H1 (cell line): ENCODE measurements at regions not wholly inside any gene's neighbourhood (a gene's known extent, or its start where the extent isn't known, plus 50 kb on each side); places are given as distances from the start of the nearest gene placed in this dataset.
"Not testable (repeated sequence)": the region's sequence is repeated elsewhere in the genome, so short reads cannot be mapped to it uniquely, and the experiment has no call there.

Source experiments
- CTCF ChIA-PET: fragments of 300-600 bp; sonication (Branson Sonifier 250); formaldehyde crosslinking; loops from one replicate; lab custom pipeline; 2021; ENCODE audit not compliant: partially characterized antibody; lab: Charles Lee
- POLR2A ChIA-PET: fragments of 300-600 bp; sonication (Branson Sonifier 250); formaldehyde crosslinking; loops from one replicate; lab custom pipeline; 2021; ENCODE audit warnings: inconsistent platforms; ENCODE audit not compliant: partially characterized antibody; lab: Charles Lee
- DNase-seq, 2 experiments: peaks; one replicate each; pipeline versions ENCODE4 v3.0.0 to v3.0.0-alpha.2; 2010 to 2022; ENCODE audit warnings: low spot score in 2 of 2, low read depth in 1 of 2, mixed read lengths in 1 of 2
- FAIRE-seq: peaks from 2 replicates; lab custom pipeline; 2011; peaks lifted over from hg19 to GRCh38; lab: Jason Lieb, UNC
- H2AFZ ChIP-seq: 2 replicates; pipeline ENCODE4 v1.8.1; 2012; ENCODE audit warnings: low read length, inconsistent platforms
- H2AK5ac ChIP-seq: 2 replicates; pipeline ENCODE4 v1.6.1; 2013; ENCODE audit warnings: low read depth, low read length
- H2BK120ac ChIP-seq: replicated peaks from 2 replicates; pipeline ENCODE3; 2013; ENCODE audit warnings: low read depth, low read length, inconsistent platforms
- H2BK12ac ChIP-seq: 2 replicates; pipeline ENCODE4 v1.6.1; 2013; ENCODE audit warnings: low read depth, low read length
- H2BK15ac ChIP-seq: 2 replicates; pipeline ENCODE4 v1.6.1; 2013; ENCODE audit warnings: low read length
- H2BK20ac ChIP-seq: 2 replicates; pipeline ENCODE4 v1.6.1; 2013; ENCODE audit warnings: low read length
- H2BK5ac ChIP-seq: 2 replicates; pipeline ENCODE4 v1.6.1; 2013; ENCODE audit warnings: low read depth, low read length
- H3K14ac ChIP-seq: 2 replicates; pipeline ENCODE4 v1.6.1; 2013; ENCODE audit warnings: inconsistent platforms; ENCODE audit not compliant: insufficient read length
- H3K18ac ChIP-seq: 2 replicates; pipeline ENCODE4 v1.6.1; 2013; ENCODE audit warnings: low read length; ENCODE audit errors: extremely low read depth
- H3K23ac ChIP-seq: 2 replicates; pipeline ENCODE4 v1.6.1; 2013; ENCODE audit warnings: inconsistent platforms; ENCODE audit not compliant: insufficient read length
- H3K23me2 ChIP-seq: 2 replicates; pipeline ENCODE4 v1.6.1; 2013; ENCODE audit warnings: low read depth, low read length
- H3K27ac ChIP-seq: 2 replicates; pipeline ENCODE4 v1.6.1; 2011; ENCODE audit warnings: low read depth, low read length, inconsistent platforms
- H3K27me3 ChIP-seq, 4 experiments: replicated peaks in 1 of 4; 1 replicate in 1 of 4; 2 replicates in 3 of 4; pipeline versions ENCODE4 v1.6.1 to v1.8.1; 2011 to 2013; ENCODE audit warnings: low read length in 3 of 4, mild to moderate bottlenecking in 3 of 4, inconsistent platforms in 2 of 4, mixed read lengths in 2 of 4, moderate library complexity in 1 of 4; ENCODE audit not compliant: control insufficient read depth in 3 of 4, insufficient read depth in 3 of 4; ENCODE audit errors: extremely low read depth in 1 of 4
- H3K36me3 ChIP-seq, 4 experiments: 2 replicates each; pipeline versions ENCODE4 v1.6.1 to v1.8.1; 2011 to 2013; ENCODE audit warnings: mild to moderate bottlenecking in 4 of 4, low read length in 3 of 4, moderate library complexity in 2 of 4, control low read depth in 1 of 4, inconsistent platforms in 1 of 4; ENCODE audit not compliant: insufficient read depth in 4 of 4, control insufficient read depth in 2 of 4
- H3K4ac ChIP-seq: replicated peaks from 2 replicates; pipeline ENCODE3; 2013; ENCODE audit warnings: low read length, low read depth, mixed read lengths, inconsistent platforms; ENCODE audit not compliant: insufficient read length
- H3K4me1 ChIP-seq, 4 experiments: replicated peaks in 1 of 4; 1 replicate in 1 of 4; 2 replicates in 3 of 4; pipeline versions ENCODE4 v1.6.1 to v1.8.1; 2011 to 2013; ENCODE audit warnings: low read length in 3 of 4, inconsistent platforms in 2 of 4, mixed read lengths in 1 of 4; ENCODE audit not compliant: insufficient read depth in 4 of 4, control insufficient read depth in 3 of 4
- H3K4me2 ChIP-seq, 2 experiments: 2 replicates each; pipeline versions ENCODE4 v1.6.1 to v1.8.1; 2011 to 2013; ENCODE audit warnings: low read depth in 2 of 2, low read length in 2 of 2, control low read depth in 1 of 2, inconsistent platforms in 1 of 2, mild to moderate bottlenecking in 1 of 2; ENCODE audit not compliant: insufficient read depth in 1 of 2
- H3K4me3 ChIP-seq, 4 experiments: fragments of 200-600, 300-600 bp in 1 of 4; sonication (generic), shearing (Covaris generic), sonication (Bioruptor Twin) in 1 of 4; 2 replicates each; pipeline versions ENCODE4 v1.5.1 to v1.8.1; 2011 to 2016; ENCODE audit warnings: low read length in 4 of 4, low read depth in 3 of 4, control low read depth in 2 of 4, inconsistent platforms in 2 of 4, mild to moderate bottlenecking in 2 of 4, mixed read lengths in 1 of 4, moderate library complexity in 1 of 4; ENCODE audit not compliant: insufficient read depth in 2 of 4; ENCODE audit errors: extremely low read depth in 1 of 4
- H3K56ac ChIP-seq: replicated peaks from 2 replicates; pipeline ENCODE3; 2013; ENCODE audit warnings: low read depth, mild to moderate bottlenecking, mixed read lengths, low read length, inconsistent platforms; ENCODE audit not compliant: insufficient read length
- H3K79me1 ChIP-seq: 2 replicates; pipeline ENCODE4 v1.6.1; 2013; ENCODE audit warnings: low read depth, low read length, control low read depth
- H3K79me2 ChIP-seq, 2 experiments: 2 replicates each; pipeline versions ENCODE4 v1.6.1 to v1.8.1; 2012 to 2013; ENCODE audit warnings: low read length in 2 of 2, mild to moderate bottlenecking in 2 of 2, inconsistent platforms in 1 of 2; ENCODE audit not compliant: insufficient read depth in 2 of 2, control insufficient read depth in 1 of 2
- H3K9ac ChIP-seq, 4 experiments: replicated peaks in 1 of 4; 1 replicate in 1 of 4; 2 replicates in 3 of 4; pipeline versions ENCODE4 v1.6.1 to v1.8.1; 2011 to 2013; ENCODE audit warnings: low read depth in 3 of 4, low read length in 3 of 4, control low read depth in 2 of 4, mild to moderate bottlenecking in 2 of 4, moderate library complexity in 2 of 4, inconsistent platforms in 1 of 4; ENCODE audit errors: extremely low read depth in 1 of 4
- H3K9me3 ChIP-seq, 2 experiments: 2 replicates each; pipeline versions ENCODE4 v1.6.1 to v1.8.1; 2012 to 2013; ENCODE audit warnings: mild to moderate bottlenecking in 2 of 2, moderate library complexity in 2 of 2, control low read depth in 1 of 2, inconsistent platforms in 1 of 2, low read depth in 1 of 2, low read length in 1 of 2, mixed read lengths in 1 of 2; ENCODE audit not compliant: insufficient read depth in 2 of 2
- H4K20me1 ChIP-seq, 2 experiments: replicated peaks in 1 of 2; 2 replicates each; pipeline versions ENCODE3 to v1.8.1; 2011 to 2013; ENCODE audit warnings: inconsistent platforms in 2 of 2, low read length in 2 of 2, mild to moderate bottlenecking in 1 of 2; ENCODE audit not compliant: insufficient read depth in 2 of 2, control insufficient read depth in 1 of 2
- H4K5ac ChIP-seq: 2 replicates; pipeline ENCODE4 v1.6.1; 2013; ENCODE audit warnings: low read length, low read depth, mixed read lengths, inconsistent platforms; ENCODE audit not compliant: insufficient read length
- H4K8ac ChIP-seq: 2 replicates; pipeline ENCODE4 v1.8.0; 2013; ENCODE audit warnings: mild to moderate bottlenecking, moderate library complexity, low read length, inconsistent platforms; ENCODE audit not compliant: insufficient read depth; ENCODE audit errors: extremely low read depth
- H4K91ac ChIP-seq: replicated peaks from 2 replicates; pipeline ENCODE3; 2013; ENCODE audit warnings: low read length, mixed read lengths, inconsistent platforms; ENCODE audit not compliant: insufficient read length
- WGBS, 2 experiments: shearing (Covaris generic) in 1 of 2; methylation state at CpG; one replicate each; pipeline versions ENCODE4 v1.1.6 to v1.1.7; 2013 to 2015; ENCODE audit warnings: low lambda C conversion rate in 2 of 2, mixed read lengths in 2 of 2, inconsistent platforms in 1 of 2, low coverage in 1 of 2, missing lambda C conversion rate in 1 of 2; ENCODE audit not compliant: insufficient replicate concordance in 2 of 2, insufficient coverage in 1 of 2, insufficient read length in 1 of 2; ENCODE audit errors: extremely low coverage in 1 of 2, missing lambda C conversion rate in 1 of 2; 5-methylcytosine and 5-hydroxymethylcytosine counted together

DNA sequence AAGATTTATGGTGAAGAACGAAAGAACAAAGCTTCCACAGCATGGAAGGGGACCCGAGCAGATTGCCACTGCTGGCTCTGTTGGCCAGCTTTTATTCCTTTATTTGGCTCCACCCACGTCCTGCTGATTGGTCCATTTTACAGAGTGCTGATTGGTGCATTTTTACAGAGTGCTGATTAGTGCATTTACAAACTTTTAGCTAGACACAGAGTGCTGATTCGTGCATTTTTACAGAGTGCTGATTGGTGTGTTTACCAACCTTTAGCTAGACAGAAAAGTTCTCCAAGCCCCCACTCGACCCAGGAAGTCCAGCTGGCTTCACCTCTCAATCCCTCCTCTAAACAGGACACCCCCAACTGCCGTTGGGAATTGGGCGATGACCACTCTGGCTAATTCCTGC, 511.5 kb downstream of the CCER1 start:
- H2BK12ac ChIP-seq, H3K23ac ChIP-seq, H3K79me1 ChIP-seq, H2AFZ ChIP-seq, H3K23me2 ChIP-seq, H4K91ac ChIP-seq, H3K27ac ChIP-seq, H4K20me1 ChIP-seq, H3K18ac ChIP-seq, H3K9ac ChIP-seq, H3K4me2 ChIP-seq, H2AK5ac ChIP-seq, H2BK5ac ChIP-seq, CTCF ChIA-PET, H3K36me3 ChIP-seq, H3K27me3 ChIP-seq, H3K79me2 ChIP-seq, H3K56ac ChIP-seq, H3K4me3 ChIP-seq, FAIRE-seq, H2BK120ac ChIP-seq, DNase-seq, H4K8ac ChIP-seq, H3K4me1 ChIP-seq, H3K4ac ChIP-seq, H2BK20ac ChIP-seq, H4K5ac ChIP-seq, H3K14ac ChIP-seq, POLR2A ChIA-PET, H2BK15ac ChIP-seq: not testable (repeated sequence)
- H3K9me3 ChIP-seq = peaks cover 3 to 10% of the 10 kb centered on the region in 2 experiments; a peak in 3 of 4 replicates
- 96% methylated on average over 7 of the region's 7 CpGs; no CpG with 5 or more reads in 1 of the 2 experiments for WGBS, 2 experiments
